Mucosa of descending colon (tissue), 3 donors: ENCODE measurements at regions not wholly inside any gene's neighbourhood (a gene's known extent, or its start where the extent isn't known, plus 50 kb on each side); places are given as distances from the start of the nearest gene placed in this dataset.
A peak's percentile ranks its signal among the peaks of the same experiment; 100 is the strongest.
"Not testable (repeated sequence)": the region's sequence is repeated elsewhere in the genome, so short reads cannot be mapped to it uniquely, and the experiment has no call there.

ENCODE experiments used
- ATAC-seq: fragments of 200-7000 bp; cut with Tn5 transposase; one replicate; pipeline ENCODE4 v1.9.1; 2020; ENCODE audit warnings: mild to moderate bottlenecking, moderate library complexity
- DNase-seq, 3 donors: peaks; one replicate each; pipeline ENCODE4 v3.0.0-alpha.2; 2020
- H3K36me3 ChIP-seq: fragments of 200-600 bp; one replicate; pipeline ENCODE4 v1.8.0; 2021; ENCODE audit warnings: low read depth, mild to moderate bottlenecking
- H3K4me1 ChIP-seq: fragments of 200-600 bp; one replicate; pipeline ENCODE4 v1.8.0; 2021; ENCODE audit warnings: low read depth, mild to moderate bottlenecking
- H3K4me3 ChIP-seq: fragments of 200-600 bp; one replicate; pipeline ENCODE4 v1.8.0; 2021; ENCODE audit warnings: mild to moderate bottlenecking
- H3K9me3 ChIP-seq: fragments of 200-600 bp; one replicate; pipeline ENCODE4 v1.8.0; 2021; ENCODE audit warnings: mild to moderate bottlenecking
- CTCF ChIP-seq: fragments of 200-600 bp; IDR thresholded peaks from one replicate; pipeline ENCODE4 v1.8.0; 2022; ENCODE audit warnings: antibody characterized with exemption, mild to moderate bottlenecking
- intact Hi-C, 2 donors: fragments of 100-400 bp; cut with DNase I in 1 of 2; cut with micrococcal nuclease in 1 of 2; formaldehyde crosslinking; loops; one replicate each; pipeline versions ENCODE4 v1.11.0 to v1.11.1; 2022; cut with DNase I, micrococcal nuclease
- donor health status: DM: no; HTN: no; CAD: no; lungs with moderate emphysema.
- donor health status: DM: no; HTN: no; CAD: no.
- donor health status: DM: no; HTN: yes; CAD: no.

- no peak for ATAC-seq
- Histone ChIP-seq H3K36me3 (no peaks in the 10 kb centered on the region), H3K9me3 (no peaks in the 10 kb centered on the region), H3K4me1 (no peaks in the 10 kb centered on the region), H3K4me3 (no peak overlapping the region)
- intact Hi-C loops = no loop called here
- TF ChIP-seq CTCF = no peak
- DNase-seq = peak in 2 of 3 donors; percentile 12 to 19
Measured at GRCh38 chr22:48498526-48499331, 1328.9 kb downstream of the BRD1 start.

- H3K4me3 ChIP-seq, H3K36me3 ChIP-seq, H3K4me1 ChIP-seq, intact Hi-C loops, ATAC-seq, H3K9me3 ChIP-seq: not testable (repeated sequence)
- DNase-seq = peak in 2 of 3 donors; percentile 7 to 10
Measured at GRCh38 chr22:48497743-48498520, 1329.7 kb downstream of the BRD1 start.

GRCh38 chr22:48496987-48497650 lies 1330.6 kb downstream of the BRD1 start:
- Histone ChIP-seq H3K4me1 (no peaks in the 10 kb centered on the region), H3K36me3 (no peaks in the 10 kb centered on the region), H3K9me3 (no peaks in the 10 kb centered on the region), H3K4me3 (no peak overlapping the region)
- intact Hi-C loops = no loop called here
- no peak for ATAC-seq
- peak in 2 of 3 donors; percentile 16 to 40 for DNase-seq
- no peak for TF ChIP-seq CTCF

- intact Hi-C loops = no loop called here
- Histone ChIP-seq H3K9me3 (no peaks in the 10 kb centered on the region), H3K4me1 (no peaks in the 10 kb centered on the region), H3K36me3 (no peaks in the 10 kb centered on the region), H3K4me3 (no peak overlapping the region)
- no peak for TF ChIP-seq CTCF
- DNase-seq = peak in 2 of 3 donors; percentile 7 to 19
- ATAC-seq = no peak
Measured at GRCh38 chr22:48496226-48496845, 1331.3 kb downstream of the BRD1 start.

- Histone ChIP-seq H3K4me1 (no peaks in the 10 kb centered on the region), H3K36me3 (no peaks in the 10 kb centered on the region), H3K9me3 (no peaks in the 10 kb centered on the region), H3K4me3 (no peak overlapping the region)
- ATAC-seq (no peak), DNase-seq (peak in 1 of 3 donors; percentile 3)
- no peak for TF ChIP-seq CTCF
- intact Hi-C loops = no loop called here
Measured at GRCh38 chr22:48495751-48496080, 1332.0 kb downstream of the BRD1 start.
